ENCODE measurements at regions not wholly inside any gene's neighbourhood (a gene's known extent, or its start where the extent isn't known, plus 50 kb on each side); places are given as distances from the start of the nearest gene placed in this dataset.

- no peak for TF ChIP-seq CTCF (IDR thresholded peaks at IDR 0.05)
- no peak for TF ChIP-seq POLR2A (IDR thresholded peaks at IDR 0.05)
Observed at GRCh38 chrX:18051690-18052089, 169.0 kb downstream of the BEND2 start.
